Lower leg skin (tissue), 4 donors: ENCODE measurements at regions not wholly inside any gene's neighbourhood (a gene's known extent, or its start where the extent isn't known, plus 50 kb on each side); places are given as distances from the start of the nearest gene placed in this dataset.

Experiments used
- DNase-seq, 2 donors: peaks; one replicate each; pipeline ENCODE4 v3.0.0-alpha.2; 2019; ENCODE audit warnings: low spot score in 2 of 2
- H3K4me3 ChIP-seq: fragments of 200-600 bp; sonication (generic); 2 replicates; pipeline ENCODE4 v1.5.1; 2017; ENCODE audit warnings: mild to moderate bottlenecking, low read depth; ENCODE audit not compliant: poor library complexity, severe bottlenecking
- CTCF ChIP-seq, 3 donors: fragments of 450-650 bp; IDR thresholded peaks; one replicate each; pipeline ENCODE4 v1.5.1; 2016; ENCODE audit warnings: antibody characterized with exemption in 3 of 3, mild to moderate bottlenecking in 3 of 3, moderate library complexity in 2 of 3
- POLR2A ChIP-seq, 2 donors: fragments of 450-650 bp; IDR thresholded peaks; one replicate each; pipeline ENCODE4 v1.6.1; 2016 to 2017; ENCODE audit warnings: antibody characterized with exemption in 2 of 2, mild to moderate bottlenecking in 1 of 2, moderate library complexity in 1 of 2
- WGBS, 2 donors: methylation state at CpG; one replicate each; pipeline ENCODE4 v1.1.5; 2018; 5-methylcytosine and 5-hydroxymethylcytosine counted together
- intact Hi-C: fragments of 100-400 bp; cut with DNase I; formaldehyde crosslinking; loops from one replicate; pipeline ENCODE4 v1.15.0; 2023; ENCODE audit warnings: low total_unique reads

DNA sequence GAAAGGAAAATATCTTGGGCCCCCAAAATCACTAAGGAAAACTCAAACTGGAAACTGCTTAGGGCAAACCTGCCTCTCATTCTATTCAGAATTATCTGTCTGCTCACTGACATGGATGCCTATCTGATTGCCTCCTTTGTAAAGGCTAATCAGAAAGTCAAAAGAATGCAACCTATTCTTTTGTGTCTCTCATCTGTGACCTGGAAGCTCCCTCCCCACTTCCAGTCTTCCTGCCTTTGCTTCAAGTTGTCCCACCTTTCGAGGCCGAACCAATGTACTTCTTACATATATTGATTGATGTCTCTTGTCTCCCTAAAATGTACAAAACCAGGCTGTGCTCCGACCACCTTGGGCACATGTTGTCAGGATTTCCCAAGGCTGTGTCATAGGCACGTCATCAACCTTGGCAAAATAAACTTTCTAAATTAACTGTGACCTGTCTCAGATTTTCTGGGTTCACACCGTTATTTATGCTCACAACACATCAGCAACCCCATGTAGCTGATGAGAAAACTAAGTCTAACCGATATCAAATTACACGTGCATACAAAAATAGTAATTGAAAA lies 302.3 kb upstream of the NRIP1 start:
- no peak for TF ChIP-seq POLR2A (IDR thresholded peaks at IDR 0.05)
- no peak for TF ChIP-seq CTCF (IDR thresholded peaks at IDR 0.05)
- 62 to 73% methylated on average over 7 of the region's 7 CpGs for WGBS, 2 donors
- intact Hi-C loops = no loop called here
- no peak for DNase-seq
- no peak overlapping the region for H3K4me3 ChIP-seq

GRCh38 chr21:15370462-15370975 lies 305.7 kb upstream of the NRIP1 start:
- DNase-seq = no peak
- intact Hi-C loops = no loop called here
- no peak for TF ChIP-seq POLR2A (IDR thresholded peaks at IDR 0.05)
- no peak for TF ChIP-seq CTCF (IDR thresholded peaks at IDR 0.05)
- 80 to 84% methylated on average over 8 of the region's 8 CpGs for WGBS, 2 donors
- H3K4me3 ChIP-seq = no peak overlapping the region

GRCh38 chr21:15373941-15374340 lies 309.1 kb upstream of the NRIP1 start:
- TF ChIP-seq POLR2A (IDR thresholded peaks at IDR 0.05) (no peak), CTCF (IDR thresholded peaks at IDR 0.05) (no peak)
- 84 to 90% methylated on average over 1 of the region's 1 CpG for WGBS, 2 donors
- no peak overlapping the region for H3K4me3 ChIP-seq
- intact Hi-C loops = no loop called here
- DNase-seq = no peak

- intact Hi-C loops = no loop called here
- TF ChIP-seq CTCF (IDR thresholded peaks at IDR 0.05) (no peak), POLR2A (IDR thresholded peaks at IDR 0.05) (no peak)
Observed at GRCh38 chr21:15379776-15380175, 315.0 kb upstream of the NRIP1 start.

GRCh38 chr21:15383588-15383987 lies 318.8 kb upstream of the NRIP1 start:
- intact Hi-C loops = no loop called here
- no peak for DNase-seq

More at GRCh38 chr21:15379776-15380175, 315.0 kb upstream of the NRIP1 start:
- DNase-seq = no peak
- 66 to 76% methylated on average over 3 of the region's 3 CpGs for WGBS, 2 donors
- no peak overlapping the region for H3K4me3 ChIP-seq

More at GRCh38 chr21:15383588-15383987, 318.8 kb upstream of the NRIP1 start:
- WGBS, 2 donors = 77 to 78% methylated on average over 4 of the region's 4 CpGs
- no peak overlapping the region for H3K4me3 ChIP-seq
- TF ChIP-seq POLR2A (IDR thresholded peaks at IDR 0.05) = no peak
- TF ChIP-seq CTCF (IDR thresholded peaks at IDR 0.05) = no peak
